ENCODE measurements at regions not wholly inside any gene's neighbourhood (a gene's known extent, or its start where the extent isn't known, plus 50 kb on each side); places are given as distances from the start of the nearest gene placed in this dataset.

- TF ChIP-seq CTCF (IDR thresholded peaks at IDR 0.05) (no peak), EZH2 (IDR thresholded peaks at IDR 0.05; ENCODE audit: borderline replicate concordance, insufficient read depth, low read depth, low read length, poor library complexity, severe bottlenecking) (no peak)
These were observed 1506.9 kb downstream of the AACS start for GRCh38 chr12:126572170-126572569.

Data from B cell (primary cell).